ENCODE measurements at regions not wholly inside any gene's neighbourhood (a gene's known extent, or its start where the extent isn't known, plus 50 kb on each side); places are given as distances from the start of the nearest gene placed in this dataset.

DNA sequence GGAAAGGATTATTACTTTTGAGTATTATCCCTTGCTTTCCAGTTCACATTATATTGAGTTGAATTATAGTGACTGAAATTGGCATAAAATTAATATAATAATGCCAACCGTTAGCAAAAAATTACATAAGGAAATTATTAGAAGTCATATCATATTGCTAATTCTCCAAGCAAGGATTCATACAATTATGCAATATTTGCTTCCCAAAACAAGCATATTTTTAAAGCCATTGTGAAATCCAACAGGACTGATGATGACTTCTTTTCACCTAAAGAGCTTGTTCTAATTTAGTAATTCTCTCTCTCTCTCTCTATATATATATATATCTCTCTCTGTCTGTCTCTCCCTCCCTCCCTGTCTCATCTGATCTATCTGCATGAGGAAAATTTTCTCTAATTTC is 283.5 kb downstream of the DSEL start:
- H3K9me3 ChIP-seq: peaks cover 0 to 5% (median 0%) of the 10 kb centered on the region in 11 donors
- H3K27me3 ChIP-seq: no peaks in the 10 kb centered on the region
- no peak overlapping the region for H3K4me3 ChIP-seq
- TF ChIP-seq, protein P1, sequence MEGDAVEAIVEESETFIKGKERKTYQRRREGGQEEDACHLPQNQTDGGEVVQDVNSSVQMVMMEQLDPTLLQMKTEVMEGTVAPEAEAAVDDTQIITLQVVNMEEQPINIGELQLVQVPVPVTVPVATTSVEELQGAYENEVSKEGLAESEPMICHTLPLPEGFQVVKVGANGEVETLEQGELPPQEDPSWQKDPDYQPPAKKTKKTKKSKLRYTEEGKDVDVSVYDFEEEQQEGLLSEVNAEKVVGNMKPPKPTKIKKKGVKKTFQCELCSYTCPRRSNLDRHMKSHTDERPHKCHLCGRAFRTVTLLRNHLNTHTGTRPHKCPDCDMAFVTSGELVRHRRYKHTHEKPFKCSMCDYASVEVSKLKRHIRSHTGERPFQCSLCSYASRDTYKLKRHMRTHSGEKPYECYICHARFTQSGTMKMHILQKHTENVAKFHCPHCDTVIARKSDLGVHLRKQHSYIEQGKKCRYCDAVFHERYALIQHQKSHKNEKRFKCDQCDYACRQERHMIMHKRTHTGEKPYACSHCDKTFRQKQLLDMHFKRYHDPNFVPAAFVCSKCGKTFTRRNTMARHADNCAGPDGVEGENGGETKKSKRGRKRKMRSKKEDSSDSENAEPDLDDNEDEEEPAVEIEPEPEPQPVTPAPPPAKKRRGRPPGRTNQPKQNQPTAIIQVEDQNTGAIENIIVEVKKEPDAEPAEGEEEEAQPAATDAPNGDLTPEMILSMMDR (IDR thresholded peaks at IDR 0.05): no peak
- ATAC-seq (no peak), DNase-seq (no peak)
- H3K27ac ChIP-seq: no peak overlapping the region
- WGBS, 2 donors: 77 to 85% methylated on average over 1 of the region's 1 CpG
- intact Hi-C loops (cut with DNase I): no loop called here
- no peaks in the 10 kb centered on the region for H3K4me1 ChIP-seq
- H3K36me3 ChIP-seq: no peaks in the 10 kb centered on the region

DNA sequence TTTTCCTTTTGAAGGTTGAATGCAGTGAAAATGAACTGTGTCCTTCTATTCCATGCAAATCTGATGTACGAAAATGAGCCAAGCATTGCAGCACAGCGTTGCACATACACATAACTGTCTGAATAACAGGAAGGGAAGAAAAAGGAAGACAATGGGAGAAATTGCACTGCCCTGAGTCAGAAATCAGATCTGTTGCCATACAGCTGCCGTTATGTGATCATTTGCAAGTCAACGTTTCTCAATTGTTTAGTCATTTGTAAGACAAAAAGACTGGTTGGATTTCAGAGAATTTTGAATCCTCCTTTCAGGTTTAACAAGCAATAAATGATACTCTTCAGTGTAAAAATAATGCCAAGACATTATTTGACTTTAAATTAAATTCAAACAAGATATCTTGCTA is 284.1 kb downstream of the DSEL start:
- Histone ChIP-seq H3K27ac (no peak overlapping the region), H3K4me1 (no peaks in the 10 kb centered on the region), H3K36me3 (no peaks in the 10 kb centered on the region), H3K4me3 (no peak overlapping the region), H3K27me3 (no peaks in the 10 kb centered on the region), H3K9me3 (peaks cover 0 to 7% (median 0%) of the 10 kb centered on the region in 11 donors)
- intact Hi-C loops (cut with DNase I): no loop called here
- no peak for DNase-seq
- WGBS, 2 donors: 43 to 52% methylated on average over 4 of the region's 4 CpGs
- ATAC-seq: no peak
- TF ChIP-seq, protein P1 (IDR thresholded peaks at IDR 0.05): no peak

DNA sequence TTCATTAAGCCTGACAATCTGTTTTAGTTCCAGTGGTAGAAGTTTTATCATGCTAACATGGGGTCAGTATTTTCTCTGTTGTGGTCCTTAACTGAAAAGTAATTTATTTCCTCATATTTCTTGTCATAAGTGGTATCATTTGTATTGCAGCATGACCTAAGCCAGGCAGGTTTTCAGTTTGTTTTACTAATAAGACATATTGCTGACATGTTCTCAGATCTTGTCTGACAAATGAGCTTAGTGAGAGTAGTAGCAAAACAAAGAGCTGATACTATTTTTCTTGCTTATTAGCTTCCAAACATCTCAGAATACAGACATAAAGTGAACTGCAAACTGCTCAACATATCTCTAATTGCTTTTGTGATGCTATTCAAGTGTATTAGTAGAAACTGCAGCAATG is 293.6 kb downstream of the DSEL start:
- intact Hi-C loops (cut with DNase I): loop anchor here in 1 of 10 donors (5.0 kb wide), 1 partner anchor 1439 kb away; no protein-coding TSS in a partner anchor
- ATAC-seq: no peak
- Histone ChIP-seq H3K4me3 (no peak overlapping the region), H3K27ac (no peak overlapping the region), H3K9me3 (peaks cover 0 to 1% (median 0%) of the 10 kb centered on the region in 11 donors), H3K36me3 (no peaks in the 10 kb centered on the region), H3K27me3 (no peaks in the 10 kb centered on the region), H3K4me1 (no peaks in the 10 kb centered on the region)
- TF ChIP-seq, protein P1 (IDR thresholded peaks at IDR 0.05): no peak
- DNase-seq: no peak

DNA sequence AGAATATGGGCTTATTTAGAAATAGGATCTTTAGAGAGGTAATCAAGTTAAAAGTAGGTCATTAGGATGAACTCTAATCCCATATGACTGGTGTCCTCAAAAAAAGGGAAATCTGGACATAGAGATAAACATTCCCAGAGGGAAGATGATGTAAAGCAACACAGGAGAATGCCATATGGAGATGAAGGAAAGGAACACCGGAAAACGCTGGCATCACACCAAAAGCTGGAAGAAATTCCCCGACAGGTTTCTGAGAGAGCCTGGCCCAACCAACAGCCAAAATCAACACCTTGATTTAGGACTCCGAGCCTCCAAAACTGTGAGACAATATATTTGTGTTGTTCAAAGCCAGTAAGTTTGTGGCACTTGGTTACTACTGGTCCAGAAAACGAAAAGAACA is 296.7 kb downstream of the DSEL start:
- Histone ChIP-seq H3K4me3 (no peak overlapping the region), H3K4me1 (no peaks in the 10 kb centered on the region), H3K9me3 (no peaks in the 10 kb centered on the region), H3K27ac (no peak overlapping the region), H3K27me3 (no peaks in the 10 kb centered on the region), H3K36me3 (no peaks in the 10 kb centered on the region)
- TF ChIP-seq, protein P1 (IDR thresholded peaks at IDR 0.05): no peak
- ATAC-seq (no peak), DNase-seq (no peak)
- intact Hi-C loops (cut with DNase I): loop anchor here in 7 of 10 donors (5.0 to 10.0 kb wide), 6 partner anchors 47 to 1517 kb away; no protein-coding TSS in a partner anchor
- 48 to 70% methylated on average over 5 of the region's 5 CpGs for WGBS, 2 donors

All from heart right ventricle (tissue), 16 donors.